ENCODE measurements at regions not wholly inside any gene's neighbourhood (a gene's known extent, or its start where the extent isn't known, plus 50 kb on each side); places are given as distances from the start of the nearest gene placed in this dataset.

GRCh38 chr7:32143301-32143700 lies 73.1 kb upstream of the PDE1C start:
- no peak for DNase-seq (ENCODE audit: low read depth)

DNA sequence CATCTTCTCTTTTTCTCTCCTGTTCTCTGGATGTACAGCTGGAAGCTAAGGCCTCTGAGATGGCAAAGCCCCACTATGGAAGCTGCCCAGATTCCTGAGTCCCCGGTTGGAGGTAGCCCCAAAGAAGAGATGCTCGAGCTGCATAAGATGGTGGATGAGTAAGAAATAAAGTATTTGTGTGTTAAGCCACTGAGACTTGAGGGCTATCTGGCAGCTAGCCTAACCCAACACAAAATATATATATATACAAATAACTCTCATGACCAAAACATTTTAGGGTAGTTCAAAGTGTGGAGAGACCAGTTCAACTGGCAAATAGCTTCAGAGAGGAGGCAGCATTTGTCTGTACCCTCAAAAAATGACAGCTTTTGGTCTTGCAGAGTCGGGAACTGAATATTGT lies 72.4 kb upstream of the PDE1C start:
- DNase-seq (ENCODE audit: low read depth), result peak; percentile 42

- no peak for DNase-seq (ENCODE audit: low read depth)
Measured at GRCh38 chr7:32140210-32140939, 70.2 kb upstream of the PDE1C start.

DNA sequence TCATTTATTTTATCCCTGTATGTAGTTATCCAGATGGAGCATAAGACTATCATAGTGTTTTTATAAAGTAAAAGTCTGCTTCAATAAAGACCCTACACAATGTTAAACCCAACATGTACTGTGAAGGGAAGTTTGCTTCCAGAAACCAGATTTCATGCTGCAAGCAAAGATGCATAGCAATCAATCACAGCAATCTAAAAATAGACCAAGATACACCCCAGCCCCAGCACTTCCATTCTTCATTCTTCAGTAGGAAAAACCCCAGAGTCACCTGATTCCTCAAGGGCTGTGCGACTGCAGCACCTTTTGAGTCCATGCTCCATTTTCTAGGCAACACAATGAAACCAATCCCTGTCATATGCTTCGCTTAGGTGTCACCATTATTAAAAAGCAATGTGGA lies 66.9 kb upstream of the PDE1C start:
- DNase-seq (ENCODE audit: low read depth), result no peak

GRCh38 chr7:32131091-32131490 lies 60.9 kb upstream of the PDE1C start:
- no peak for DNase-seq (ENCODE audit: low read depth)

DNA sequence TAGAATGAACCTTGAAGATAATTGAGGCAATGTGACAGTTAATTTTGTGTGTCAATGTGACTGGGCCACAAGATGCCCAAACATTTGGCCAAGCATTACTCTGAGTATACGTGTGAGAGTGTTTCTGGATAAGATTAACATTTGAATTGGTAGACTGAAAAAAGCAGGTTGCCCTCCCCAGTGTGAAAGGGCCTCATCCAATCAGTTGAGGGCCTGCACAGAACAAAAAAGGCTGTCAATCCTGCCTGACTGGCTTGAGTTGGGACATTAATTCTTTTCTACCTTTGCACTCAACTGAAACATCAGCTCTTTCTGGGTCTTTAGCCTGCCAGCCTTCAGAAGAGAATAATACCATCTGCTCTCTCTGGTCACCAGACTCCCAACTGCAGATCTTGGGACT lies 56.6 kb upstream of the PDE1C start:
- no peak for DNase-seq (ENCODE audit: low read depth)

Data from iris pigment epithelial cell (primary cell).